ENCODE measurements at regions not wholly inside any gene's neighbourhood (a gene's known extent, or its start where the extent isn't known, plus 50 kb on each side); places are given as distances from the start of the nearest gene placed in this dataset.

DNA sequence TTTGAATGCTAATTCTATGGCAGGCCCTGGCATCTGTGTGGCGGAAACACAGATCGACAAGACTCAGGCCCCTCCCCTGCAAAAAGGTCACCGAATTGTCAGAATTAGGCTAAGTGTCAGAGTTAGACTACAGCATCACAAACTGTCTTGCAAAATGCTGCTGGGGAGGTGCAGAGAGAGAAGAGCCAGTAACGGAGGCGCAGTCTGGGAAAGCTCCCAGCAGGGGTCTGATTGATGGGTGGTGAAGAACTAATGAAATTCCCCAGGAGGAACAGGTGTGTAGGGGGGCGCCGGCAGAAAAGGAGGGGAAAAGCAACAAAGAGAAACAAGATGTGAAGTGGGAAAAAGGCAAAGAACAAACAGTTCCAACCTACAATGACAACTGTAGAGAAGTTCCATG is 72.7 kb upstream of the TAMM41 start:
- H3K4me3 ChIP-seq (ENCODE audit: low read length, poor library complexity, severe bottlenecking), result no peak overlapping the region
- H3K27me3 ChIP-seq (ENCODE audit: insufficient read depth, low read length, poor library complexity, severe bottlenecking), result no peaks in the 10 kb centered on the region
- H3K9ac ChIP-seq (ENCODE audit: low read depth, low read length, poor library complexity, severe bottlenecking), result no peak overlapping the region
- H3F3A ChIP-seq (ENCODE audit: low read depth), result no peaks in the 10 kb centered on the region
- H3K4me1 ChIP-seq (ENCODE audit: insufficient read depth, low read length, poor library complexity, severe bottlenecking), result no peaks in the 10 kb centered on the region
- no peaks in the 10 kb centered on the region for H3K9me3 ChIP-seq (ENCODE audit: insufficient read depth, low read depth, low read length)
- no peak overlapping the region for H3K4me2 ChIP-seq (ENCODE audit: low read depth, low read length, poor library complexity, severe bottlenecking)
- TF ChIP-seq CTCF (conservative IDR thresholded peaks at IDR 0.05; ENCODE audit: low read length) (no peak), EZH2phosphoT487 (IDR thresholded peaks at IDR 0.05; ENCODE audit: borderline replicate concordance) (no peak)
- no peaks in the 10 kb centered on the region for H3K36me3 ChIP-seq (ENCODE audit: insufficient read depth, low read length)
- no peaks in the 10 kb centered on the region for H3K9me2 ChIP-seq (replicated peaks; ENCODE audit: low read depth, low read length)
- no peaks in the 10 kb centered on the region for H4K20me1 ChIP-seq (ENCODE audit: insufficient read depth, low read length, poor library complexity, severe bottlenecking)
- no peak overlapping the region for H2AFZ ChIP-seq (ENCODE audit: low read length)
- no peaks in the 10 kb centered on the region for H3K79me2 ChIP-seq (ENCODE audit: insufficient read depth, low read length)

- H3K9me2 ChIP-seq (replicated peaks; ENCODE audit: low read depth, low read length), result no peaks in the 10 kb centered on the region
- H3K9ac ChIP-seq (ENCODE audit: low read depth, low read length, poor library complexity, severe bottlenecking), result no peak overlapping the region
- no peaks in the 10 kb centered on the region for H4K20me1 ChIP-seq (ENCODE audit: insufficient read depth, low read length, poor library complexity, severe bottlenecking)
- H2AFZ ChIP-seq (ENCODE audit: low read length), result no peak overlapping the region
- H3K27me3 ChIP-seq (ENCODE audit: insufficient read depth, low read length, poor library complexity, severe bottlenecking), result no peaks in the 10 kb centered on the region
- H3K4me2 ChIP-seq (ENCODE audit: low read depth, low read length, poor library complexity, severe bottlenecking), result no peak overlapping the region
- H3K79me2 ChIP-seq (ENCODE audit: insufficient read depth, low read length), result no peaks in the 10 kb centered on the region
- no peaks in the 10 kb centered on the region for H3K9me3 ChIP-seq (ENCODE audit: insufficient read depth, low read depth, low read length)
- no peaks in the 10 kb centered on the region for H3K4me1 ChIP-seq (ENCODE audit: insufficient read depth, low read length, poor library complexity, severe bottlenecking)
- TF ChIP-seq EZH2phosphoT487 (IDR thresholded peaks at IDR 0.05; ENCODE audit: borderline replicate concordance) (no peak), CTCF (conservative IDR thresholded peaks at IDR 0.05; ENCODE audit: low read length) (no peak)
- H3K36me3 ChIP-seq (ENCODE audit: insufficient read depth, low read length), result no peaks in the 10 kb centered on the region
- H3K4me3 ChIP-seq (ENCODE audit: low read length, poor library complexity, severe bottlenecking), result no peak overlapping the region
- no peaks in the 10 kb centered on the region for H3F3A ChIP-seq (ENCODE audit: low read depth)
These were observed 77.8 kb upstream of the TAMM41 start for GRCh38 chr3:11924518-11924917.

DNA sequence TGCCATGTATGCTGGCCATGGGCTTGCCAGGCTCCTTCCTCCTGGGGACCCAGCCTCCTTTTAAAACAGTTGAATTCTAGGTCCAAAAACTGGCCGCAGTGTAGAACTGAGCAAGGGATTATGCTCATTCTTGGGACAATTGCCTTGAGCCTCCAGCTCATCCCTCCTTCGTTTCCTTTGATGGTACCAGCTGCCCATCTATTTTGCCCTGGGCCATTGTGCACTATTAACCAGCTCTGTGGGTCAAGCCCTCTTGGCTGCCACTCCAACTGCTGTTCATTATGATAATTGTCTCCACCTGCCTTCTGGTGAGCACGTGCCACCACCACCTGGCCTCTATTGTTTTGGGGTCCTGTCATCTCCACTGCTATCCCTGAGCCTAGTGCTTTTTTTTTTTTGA is 75.8 kb upstream of the SYN2 start:
- Histone ChIP-seq H3K4me3 (ENCODE audit: low read length, poor library complexity, severe bottlenecking) (no peak overlapping the region), H3F3A (ENCODE audit: low read depth) (no peaks in the 10 kb centered on the region), H2AFZ (ENCODE audit: low read length) (no peak overlapping the region), H3K4me1 (ENCODE audit: insufficient read depth, low read length, poor library complexity, severe bottlenecking) (no peaks in the 10 kb centered on the region), H3K9me3 (ENCODE audit: insufficient read depth, low read depth, low read length) (no peaks in the 10 kb centered on the region), H3K4me2 (ENCODE audit: low read depth, low read length, poor library complexity, severe bottlenecking) (no peak overlapping the region), H3K9me2 (replicated peaks; ENCODE audit: low read depth, low read length) (no peaks in the 10 kb centered on the region), H3K27me3 (ENCODE audit: insufficient read depth, low read length, poor library complexity, severe bottlenecking) (no peaks in the 10 kb centered on the region), H3K9ac (ENCODE audit: low read depth, low read length, poor library complexity, severe bottlenecking) (no peak overlapping the region), H3K36me3 (ENCODE audit: insufficient read depth, low read length) (no peaks in the 10 kb centered on the region), H3K79me2 (ENCODE audit: insufficient read depth, low read length) (no peaks in the 10 kb centered on the region), H4K20me1 (ENCODE audit: insufficient read depth, low read length, poor library complexity, severe bottlenecking) (no peaks in the 10 kb centered on the region)
- TF ChIP-seq CTCF (conservative IDR thresholded peaks at IDR 0.05; ENCODE audit: low read length) (no peak), EZH2phosphoT487 (IDR thresholded peaks at IDR 0.05; ENCODE audit: borderline replicate concordance) (no peak)
